ENCODE measurements at regions not wholly inside any gene's neighbourhood (a gene's known extent, or its start where the extent isn't known, plus 50 kb on each side); places are given as distances from the start of the nearest gene placed in this dataset.

- TF ChIP-seq CTCF (IDR thresholded peaks at IDR 0.05 in 4 of 5, conservative IDR thresholded peaks at IDR 0.05 in 1 of 5), result no peak
- no peak for TF ChIP-seq POLR2A (IDR thresholded peaks at IDR 0.05)
Observed at GRCh38 chr2:15788455-15788829, 151.9 kb upstream of the MYCN start.

GRCh38 chr2:15788830-15789229 lies 151.5 kb upstream of the MYCN start:
- no peak for ATAC-seq
- Histone ChIP-seq H3K9me3 (no peaks in the 10 kb centered on the region), H3K4me3 (no peak overlapping the region), H3K4me1 (no peaks in the 10 kb centered on the region), H3K27me3 (no peaks in the 10 kb centered on the region), H3K27ac (no peak overlapping the region), H3K36me3 (no peaks in the 10 kb centered on the region)
- TF ChIP-seq POLR2A (IDR thresholded peaks at IDR 0.05) (no peak), CTCF (IDR thresholded peaks at IDR 0.05 in 4 of 5, conservative IDR thresholded peaks at IDR 0.05 in 1 of 5) (no peak)
- intact Hi-C loops (cut with DNase I; ENCODE audit: low total_unique reads) (no loop called here), in situ Hi-C loops (cut with MboI; ENCODE audit: low sequenced_read_pairs in 4 of 4) (no loop called here)
- no peak for DNase-seq

More at GRCh38 chr2:15788455-15788829, 151.9 kb upstream of the MYCN start:
- DNase-seq (no peak), ATAC-seq (no peak)
- Histone ChIP-seq H3K4me3 (no peak overlapping the region), H3K9me3 (no peaks in the 10 kb centered on the region), H3K4me1 (no peaks in the 10 kb centered on the region), H3K27me3 (no peaks in the 10 kb centered on the region), H3K27ac (no peak overlapping the region), H3K36me3 (no peaks in the 10 kb centered on the region)
- in situ Hi-C loops (cut with MboI; ENCODE audit: low sequenced_read_pairs in 4 of 4) (no loop called here), intact Hi-C loops (cut with DNase I; ENCODE audit: low total_unique reads) (no loop called here)

GRCh38 chr2:15789381-15790062 lies 150.8 kb upstream of the MYCN start:
- Histone ChIP-seq H3K27me3 (no peaks in the 10 kb centered on the region), H3K36me3 (no peaks in the 10 kb centered on the region), H3K27ac (no peak overlapping the region), H3K4me1 (no peaks in the 10 kb centered on the region), H3K9me3 (no peaks in the 10 kb centered on the region), H3K4me3 (no peak overlapping the region)
- intact Hi-C loops (cut with DNase I; ENCODE audit: low total_unique reads), result no loop called here
- in situ Hi-C loops (cut with MboI; ENCODE audit: low sequenced_read_pairs in 4 of 4), result no loop called here
- ATAC-seq (no peak), DNase-seq (no peak)
- no peak for TF ChIP-seq CTCF (IDR thresholded peaks at IDR 0.05 in 4 of 5, conservative IDR thresholded peaks at IDR 0.05 in 1 of 5)
- no peak for TF ChIP-seq POLR2A (IDR thresholded peaks at IDR 0.05)

GRCh38 chr2:15790326-15790725 lies 150.0 kb upstream of the MYCN start:
- ATAC-seq, result no peak
- TF ChIP-seq POLR2A (IDR thresholded peaks at IDR 0.05) (no peak), CTCF (IDR thresholded peaks at IDR 0.05 in 4 of 5, conservative IDR thresholded peaks at IDR 0.05 in 1 of 5) (no peak)

GRCh38 chr2:15790838-15791237 lies 149.5 kb upstream of the MYCN start:
- intact Hi-C loops (cut with DNase I; ENCODE audit: low total_unique reads) (no loop called here), in situ Hi-C loops (cut with MboI; ENCODE audit: low sequenced_read_pairs in 4 of 4) (no loop called here)
- no peaks in the 10 kb centered on the region for H3K36me3 ChIP-seq
- no peak overlapping the region for H3K4me3 ChIP-seq
- ATAC-seq (no peak), DNase-seq (no peak)
- peaks cover 0 to 6% of the 10 kb centered on the region in 2 donors for H3K4me1 ChIP-seq
- H3K27ac ChIP-seq, result no peak overlapping the region
- no peaks in the 10 kb centered on the region for H3K9me3 ChIP-seq
- TF ChIP-seq CTCF (IDR thresholded peaks at IDR 0.05 in 4 of 5, conservative IDR thresholded peaks at IDR 0.05 in 1 of 5) (no peak), POLR2A (IDR thresholded peaks at IDR 0.05) (no peak)
- H3K27me3 ChIP-seq, result no peaks in the 10 kb centered on the region

More at GRCh38 chr2:15790326-15790725, 150.0 kb upstream of the MYCN start:
- H3K36me3 ChIP-seq, result no peaks in the 10 kb centered on the region
- in situ Hi-C loops (cut with MboI; ENCODE audit: low sequenced_read_pairs in 4 of 4), result no loop called here
- no peak for DNase-seq
- intact Hi-C loops (cut with DNase I; ENCODE audit: low total_unique reads), result no loop called here
- H3K9me3 ChIP-seq, result no peaks in the 10 kb centered on the region
- no peak overlapping the region for H3K27ac ChIP-seq
- H3K4me3 ChIP-seq, result no peak overlapping the region
- H3K27me3 ChIP-seq, result no peaks in the 10 kb centered on the region
- peaks cover 0 to 3% of the 10 kb centered on the region in 2 donors for H3K4me1 ChIP-seq
